Pulmonary artery endothelial cell (primary cell): ENCODE measurements at regions not wholly inside any gene's neighbourhood (a gene's known extent, or its start where the extent isn't known, plus 50 kb on each side); places are given as distances from the start of the nearest gene placed in this dataset.

Experiments used
- DNase-seq: peaks from one replicate; pipeline ENCODE4 v3.0.0-alpha.2; 2011; ENCODE audit warnings: low read depth, low spot score

DNA sequence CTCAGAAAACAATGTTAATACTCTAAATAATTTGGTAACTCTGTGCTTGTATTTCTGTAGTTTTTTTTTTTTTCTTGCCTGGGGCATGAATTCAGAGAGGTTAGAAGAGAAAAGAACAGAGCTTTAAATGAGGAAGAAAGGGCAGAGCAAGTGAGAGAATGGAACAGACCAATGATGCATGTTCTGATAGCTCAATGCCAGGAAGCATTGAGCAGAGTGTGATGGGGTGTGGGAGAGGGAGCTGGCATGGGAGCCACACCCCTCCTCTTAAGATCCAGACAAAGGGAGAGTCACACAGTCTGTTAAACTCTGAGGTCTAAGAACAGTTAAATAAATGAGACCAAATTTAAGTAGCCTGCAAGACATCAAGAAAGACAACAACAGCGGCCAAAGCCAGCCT, 538.6 kb downstream of the TUSC7 start:
- DNase-seq, result no peak

DNA sequence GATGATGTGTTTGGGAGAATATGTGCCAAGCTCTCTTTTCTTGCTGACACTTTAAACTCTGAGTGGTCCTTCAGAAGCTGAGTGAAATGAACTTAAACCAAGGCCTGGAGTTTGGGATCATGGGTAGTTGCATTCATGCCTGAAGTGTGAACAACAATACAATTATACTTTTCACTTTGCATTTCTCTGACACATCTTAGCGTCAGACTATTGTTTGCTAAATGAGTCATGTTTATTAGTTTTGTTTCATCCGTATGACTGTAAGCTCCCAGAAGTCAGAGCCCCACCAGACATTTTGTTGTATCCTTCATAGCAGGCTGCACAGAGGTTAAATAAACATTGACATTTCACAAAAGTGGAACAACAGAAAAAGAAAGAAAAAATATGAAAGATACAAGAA, 542.6 kb downstream of the TUSC7 start:
- DNase-seq, result peak; percentile 60

DNA sequence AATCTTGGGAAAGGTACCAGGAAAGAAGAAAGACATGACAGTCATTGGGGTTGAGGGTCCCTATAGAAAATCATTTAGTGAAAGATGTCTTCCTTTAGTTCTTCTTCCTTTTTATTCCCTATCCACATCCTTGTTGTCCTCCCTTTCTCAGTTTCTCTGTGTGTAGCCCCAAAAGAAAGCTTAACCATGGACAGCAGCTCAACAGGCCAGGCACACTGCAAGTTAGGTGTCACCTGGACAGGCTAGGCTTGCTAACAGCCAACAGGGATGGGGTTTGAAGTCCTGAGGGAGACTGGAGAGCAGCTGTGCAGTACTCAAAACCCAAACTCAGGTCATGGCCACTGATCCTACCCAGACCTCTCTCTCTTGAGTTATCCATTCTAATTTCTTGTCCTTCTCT, 543.1 kb downstream of the TUSC7 start:
- DNase-seq, result no peak

DNA sequence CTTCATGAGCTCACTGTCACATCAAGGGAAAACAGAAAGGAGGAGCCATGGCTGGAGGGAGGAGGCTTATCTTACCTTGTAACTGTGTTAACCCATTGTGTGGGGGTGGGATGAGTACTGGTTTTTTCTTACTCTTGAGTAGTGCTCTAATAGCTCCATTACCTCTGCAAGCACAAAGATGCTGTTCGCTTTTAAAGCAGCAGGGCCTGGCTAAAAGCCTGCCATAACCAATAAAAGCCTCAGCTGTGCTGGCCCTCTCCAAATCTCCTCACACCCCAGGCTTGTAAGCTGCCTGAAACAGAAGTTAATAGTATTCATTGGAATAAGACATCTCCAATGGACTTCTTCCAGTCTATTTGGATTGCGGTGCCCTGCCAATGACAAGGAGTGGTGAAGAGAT, 544.1 kb downstream of the TUSC7 start:
- DNase-seq, result no peak

DNA sequence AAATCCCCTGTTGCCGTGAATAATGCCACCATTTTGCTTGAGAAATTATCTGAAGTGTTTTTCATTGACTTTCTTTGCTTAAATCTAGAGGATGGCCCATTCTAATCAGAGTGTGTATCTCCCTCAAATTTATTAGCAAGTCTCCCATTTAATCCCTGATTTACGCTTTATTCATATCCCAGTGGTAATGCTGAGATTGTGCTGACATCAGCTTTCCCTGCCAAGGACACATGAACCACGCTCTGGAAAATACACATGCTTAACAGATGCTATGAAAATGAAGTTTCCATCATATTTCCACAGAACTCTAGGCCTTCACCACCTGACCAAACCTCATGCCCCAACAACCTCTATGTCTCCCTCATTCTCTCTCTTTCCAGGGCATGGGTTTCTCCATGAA, 545.4 kb downstream of the TUSC7 start:
- no peak for DNase-seq

DNA sequence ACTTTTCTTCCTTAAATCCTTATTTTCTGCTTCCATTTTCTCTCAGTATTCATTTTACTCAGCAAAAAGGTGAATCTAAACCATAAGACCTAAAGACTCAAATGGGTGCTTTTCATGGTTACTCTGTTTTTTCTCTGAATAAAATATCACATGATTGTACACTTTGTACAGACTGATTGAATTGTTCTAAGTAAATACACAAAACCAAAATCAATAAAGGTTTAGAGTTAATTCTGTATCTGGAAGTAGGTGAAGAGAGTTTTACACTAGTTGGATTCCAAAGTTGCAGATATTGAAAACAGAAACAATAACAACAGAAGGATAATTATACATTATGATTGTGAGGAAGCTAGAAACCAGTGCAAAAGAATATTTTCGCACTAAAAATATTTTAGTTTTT, 546.2 kb downstream of the TUSC7 start:
- DNase-seq, result no peak

DNA sequence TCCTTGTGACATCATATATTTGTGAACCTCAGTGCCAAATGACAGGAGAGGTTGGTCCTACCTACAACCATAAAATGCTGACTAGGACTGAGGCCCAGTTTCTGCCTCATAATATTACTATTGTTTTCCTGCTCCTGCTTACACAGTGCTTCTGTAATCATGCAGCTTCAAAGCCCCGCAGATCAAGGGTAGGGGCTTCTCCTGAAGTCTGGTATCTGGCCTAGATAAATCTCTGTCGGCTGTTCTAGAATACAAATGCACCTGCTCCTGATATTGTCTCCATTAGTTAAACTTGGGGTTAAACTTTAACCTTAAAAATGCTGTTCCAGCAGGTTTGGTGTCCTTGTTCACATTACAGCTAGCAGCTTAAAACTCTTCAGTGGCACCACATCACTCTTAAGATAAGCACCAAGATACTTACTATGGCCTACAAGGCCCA, 552.4 kb downstream of the TUSC7 start:
- DNase-seq, result no peak

DNA sequence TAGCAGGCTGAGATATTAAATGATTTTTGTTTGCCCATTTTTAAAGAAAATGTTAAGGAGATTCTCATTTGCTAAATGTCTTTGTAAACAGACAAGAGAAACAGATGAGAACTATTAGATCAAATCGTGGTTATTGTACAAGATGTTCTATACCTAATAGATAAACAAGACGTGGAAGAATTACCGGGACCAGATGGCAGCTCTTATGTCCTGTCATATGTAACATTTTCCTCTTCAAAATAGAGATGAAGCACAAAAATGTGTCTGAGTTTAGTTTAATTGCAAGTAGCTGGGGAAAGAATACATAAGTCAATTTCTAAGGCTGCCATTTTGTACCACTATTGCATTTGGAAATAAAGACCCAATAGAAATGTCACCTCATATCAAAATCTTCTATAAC, 553.7 kb downstream of the TUSC7 start:
- no peak for DNase-seq

DNA sequence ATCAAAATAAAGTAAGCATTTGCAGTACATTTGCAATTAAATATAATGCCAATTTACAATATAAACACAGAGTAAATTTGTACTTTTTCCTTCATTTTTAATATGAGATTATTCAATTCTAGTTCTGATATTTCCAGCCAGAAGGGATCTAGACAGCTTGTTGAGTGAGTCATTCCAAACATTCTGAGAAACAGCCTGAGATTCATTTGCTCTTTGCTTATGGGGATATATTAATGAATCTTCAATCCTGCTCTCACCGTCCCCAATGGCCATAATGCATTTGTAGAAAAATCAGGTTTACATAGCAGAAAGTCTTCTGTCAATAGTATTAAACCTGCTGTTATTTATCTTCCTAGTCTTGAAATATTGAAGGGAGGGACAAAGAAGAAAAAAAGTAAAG, 554.2 kb downstream of the TUSC7 start:
- no peak for DNase-seq

DNA sequence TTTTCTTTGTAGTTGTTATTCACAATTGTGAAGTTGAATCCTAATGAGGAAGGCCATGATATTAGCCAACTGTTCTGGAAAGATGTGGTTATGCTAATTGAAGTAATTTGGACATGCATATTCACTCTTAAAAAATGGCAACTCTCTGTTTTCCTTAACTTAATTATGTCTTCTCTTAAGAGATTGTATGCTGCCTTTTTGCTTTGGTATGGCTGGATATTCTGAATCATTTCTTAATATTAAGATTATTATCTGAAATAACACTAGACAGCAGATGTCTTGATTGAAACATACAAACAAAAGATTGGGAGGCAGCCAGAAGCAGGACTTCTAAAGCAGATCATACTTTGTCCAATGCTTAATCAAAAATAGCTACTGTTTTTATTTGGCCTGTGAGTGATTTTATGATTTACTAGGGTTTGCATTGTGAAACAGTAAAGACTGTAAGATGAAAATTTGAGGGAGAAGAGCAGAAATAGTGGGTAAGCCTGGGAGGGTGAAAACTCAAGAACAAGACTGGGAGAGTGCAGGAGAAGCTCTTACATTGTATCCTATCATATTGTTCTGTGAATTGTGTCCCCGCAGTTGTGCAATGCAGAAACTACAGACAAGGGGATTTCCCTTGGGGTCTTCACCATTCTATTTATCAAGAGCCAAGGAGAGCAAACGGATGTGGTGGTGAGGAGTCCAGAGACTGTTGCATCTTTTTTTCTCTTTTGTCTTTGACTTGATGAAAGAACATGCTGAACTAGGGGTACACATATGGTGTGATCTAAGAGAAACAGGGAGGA, 554.8 kb downstream of the TUSC7 start:
- no peak for DNase-seq

DNA sequence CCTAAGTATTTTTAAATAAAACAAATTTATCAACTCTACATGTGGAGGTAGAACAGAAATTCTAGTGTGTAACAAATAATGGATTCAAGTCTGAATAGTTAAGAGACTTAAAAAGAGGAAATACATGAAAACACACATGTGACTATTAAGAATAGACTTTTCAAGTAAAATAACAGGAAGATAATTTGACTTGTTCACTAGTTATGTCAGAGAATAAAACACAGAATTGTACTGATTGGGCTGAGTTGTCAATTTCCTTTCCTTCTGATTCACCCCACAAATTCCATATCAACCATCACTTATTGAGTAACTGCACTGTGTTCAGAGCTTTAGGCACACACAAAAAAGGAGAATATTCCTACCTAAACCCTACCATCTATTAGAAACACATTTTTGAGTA, 557.2 kb downstream of the TUSC7 start:
- DNase-seq, result no peak

DNA sequence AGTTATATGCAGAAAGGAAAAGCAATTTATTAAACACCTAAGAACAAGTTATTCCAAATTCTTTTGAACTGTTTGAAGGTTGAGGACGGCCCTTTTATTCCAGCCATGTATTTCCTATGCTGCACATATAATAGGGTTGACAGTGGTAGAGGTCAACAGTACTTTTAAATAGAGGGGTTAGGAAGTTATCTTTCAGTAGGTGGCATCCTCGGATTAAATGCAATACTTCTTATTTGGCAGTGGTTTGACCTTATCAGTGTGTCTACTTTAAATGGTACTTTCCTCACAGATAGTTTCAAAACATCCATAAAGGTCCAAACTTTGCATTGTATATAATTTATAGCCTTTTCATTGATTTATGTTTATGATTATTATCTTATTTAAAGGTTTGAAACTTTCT, 558.7 kb downstream of the TUSC7 start:
- no peak for DNase-seq

DNA sequence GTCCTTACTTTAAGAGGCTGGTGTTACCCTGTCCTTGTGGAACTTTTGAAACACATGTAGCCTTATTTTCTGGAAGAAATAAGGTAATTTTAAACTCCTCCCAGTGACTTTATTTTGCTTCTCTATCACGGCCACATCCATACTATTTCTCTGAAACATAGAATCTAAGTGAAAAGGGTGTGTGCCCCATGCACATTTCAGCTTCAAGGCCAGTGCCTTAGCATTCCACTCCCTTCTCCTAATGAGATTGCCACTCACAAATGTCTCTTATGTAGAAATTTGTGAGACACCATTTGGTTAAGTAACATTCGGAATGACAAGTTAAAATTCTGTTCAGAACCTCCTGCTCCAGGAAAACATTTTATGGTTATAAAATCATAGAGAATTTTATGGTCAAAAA, 562.7 kb downstream of the TUSC7 start:
- no peak for DNase-seq

DNA sequence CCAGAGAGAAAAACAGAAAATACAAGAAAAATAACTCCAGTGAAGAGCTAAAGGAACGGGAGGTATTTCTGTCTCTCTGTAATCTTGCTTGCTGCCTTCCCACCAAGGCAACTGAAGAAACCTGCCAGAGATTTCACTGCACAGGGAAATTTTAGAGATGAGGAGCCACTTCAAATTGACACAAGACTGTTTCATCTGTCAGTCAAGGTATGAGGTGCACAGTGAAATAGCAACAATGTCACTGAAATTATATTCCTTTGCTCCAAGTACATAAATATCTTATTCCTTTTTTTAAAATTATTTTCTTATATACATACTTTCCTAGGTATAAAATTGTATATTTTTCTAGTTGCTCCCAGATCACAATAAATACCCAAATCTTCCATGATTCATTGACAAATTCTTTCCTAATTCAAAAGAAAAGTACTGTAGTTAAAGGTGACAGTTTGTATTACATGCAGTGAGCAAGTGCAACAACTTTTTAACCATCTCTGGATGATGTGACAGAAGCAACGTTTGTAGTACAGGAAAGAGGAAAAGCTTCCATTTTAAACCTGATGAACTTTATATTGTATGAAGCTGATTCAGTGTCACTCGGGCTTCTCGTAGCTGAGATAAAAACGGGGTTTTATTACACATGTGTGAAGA, 563.4 kb downstream of the TUSC7 start:
- DNase-seq, result no peak

DNA sequence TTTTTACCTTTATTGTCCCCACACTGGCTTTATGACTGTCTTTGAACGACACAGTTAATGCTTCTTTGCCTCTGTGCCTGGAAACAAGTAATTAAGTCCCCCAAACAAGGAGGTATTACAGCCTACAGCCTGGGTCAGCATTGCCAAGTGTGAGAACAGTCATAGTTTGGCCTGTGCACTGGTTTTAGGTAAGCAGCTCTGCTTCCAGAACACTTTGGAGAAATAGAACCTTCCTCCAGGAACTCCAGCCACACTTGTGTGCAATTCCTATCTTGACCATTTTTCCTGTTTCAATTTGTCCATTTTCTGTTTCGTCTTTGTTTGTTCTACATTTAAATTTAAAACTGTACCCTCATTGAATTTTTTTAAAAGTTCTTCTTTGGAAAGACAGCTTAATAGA, 568.2 kb downstream of the TUSC7 start:
- DNase-seq, result no peak

DNA sequence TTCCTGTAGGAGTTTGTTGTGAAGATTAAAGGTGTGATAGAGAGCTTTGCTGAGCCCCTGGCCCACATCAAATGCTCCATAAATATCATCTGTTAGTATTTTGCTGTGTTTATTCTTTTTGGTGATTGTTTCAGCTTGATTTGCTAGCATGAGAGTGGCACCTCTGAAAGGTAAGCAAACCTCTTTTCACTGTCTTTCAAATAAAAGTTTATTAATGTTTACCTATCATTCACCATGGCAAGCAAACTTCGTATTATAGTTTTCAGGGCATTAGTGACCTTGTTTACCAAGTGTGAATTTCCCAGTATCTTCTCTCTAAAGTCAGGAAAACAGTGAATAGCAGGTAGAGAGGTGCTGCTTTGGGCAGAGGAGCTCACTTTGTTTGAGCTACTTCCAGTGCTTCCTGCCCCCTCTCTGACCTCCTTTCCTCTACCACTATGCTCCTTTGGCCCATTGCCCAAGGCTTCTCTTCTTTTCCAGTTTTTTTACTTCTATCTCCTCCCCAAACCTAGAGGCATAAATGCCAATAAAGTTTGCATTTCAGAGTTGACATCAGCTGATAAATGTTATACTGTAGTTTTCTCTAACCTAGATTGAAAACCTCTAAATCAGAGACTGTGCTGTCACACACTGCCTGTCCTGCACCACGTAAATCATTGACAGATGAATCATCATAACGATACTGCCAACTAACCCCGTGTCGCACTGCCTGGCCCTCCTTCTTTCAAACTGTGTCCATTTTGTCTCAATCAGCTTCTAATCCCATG, 569.0 kb downstream of the TUSC7 start:
- peak; percentile 4 for DNase-seq

DNA sequence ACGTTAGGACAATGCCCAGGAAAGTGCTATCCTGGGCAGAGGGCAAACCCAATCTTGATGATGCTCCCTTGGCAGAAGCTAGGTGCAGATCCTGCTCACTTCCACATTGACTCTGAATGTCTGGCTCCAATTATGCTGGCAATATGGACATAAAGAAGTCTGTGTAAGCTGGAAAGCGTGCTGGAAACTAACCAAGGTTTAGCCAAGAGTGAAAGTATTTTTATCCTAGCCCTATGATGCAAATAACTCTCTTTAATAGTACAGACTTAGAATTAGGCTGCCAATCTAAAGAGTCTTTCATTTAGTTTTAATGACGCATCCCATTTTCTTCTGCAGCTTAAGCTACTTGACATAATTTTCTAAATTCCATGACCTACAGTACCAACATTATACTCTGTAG, 571.8 kb downstream of the TUSC7 start:
- no peak for DNase-seq

DNA sequence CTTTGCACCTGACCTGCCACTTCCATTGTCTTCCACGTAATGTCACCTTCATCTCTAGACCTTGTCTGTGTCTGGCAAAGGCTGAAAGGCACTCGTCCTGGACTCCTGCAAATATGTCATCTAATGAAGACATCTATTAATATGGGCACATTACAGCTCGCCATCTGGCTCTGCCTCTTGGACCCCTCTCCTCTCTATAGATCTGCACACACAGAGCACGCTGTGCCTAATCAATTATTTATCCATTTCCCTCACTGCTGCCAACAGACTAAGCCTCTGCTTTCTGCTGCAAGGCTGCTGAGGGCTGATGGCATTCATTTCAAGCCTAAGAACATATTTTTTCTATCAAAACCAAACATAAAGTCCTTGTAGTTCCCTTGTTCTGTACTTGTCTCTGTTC, 573.0 kb downstream of the TUSC7 start:
- DNase-seq, result no peak

DNA sequence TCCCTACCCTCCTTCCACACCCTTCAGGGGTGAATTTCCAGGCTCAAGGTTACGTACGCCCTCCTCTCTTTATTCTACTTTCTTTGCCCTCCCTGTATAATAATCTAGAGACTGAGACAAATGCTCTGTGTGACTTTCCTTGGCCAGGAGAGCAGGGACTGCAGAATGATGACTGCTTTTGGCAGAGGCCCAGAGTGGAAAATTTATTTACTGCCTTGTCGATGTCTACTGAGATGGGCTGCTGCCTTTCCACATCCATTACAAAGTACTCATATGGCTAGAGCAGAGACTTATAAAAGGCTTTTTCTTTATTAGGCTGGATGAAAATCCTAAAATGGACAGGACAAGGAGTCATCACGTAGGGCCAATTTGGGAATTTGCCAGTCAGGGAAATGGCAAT, 576.2 kb downstream of the TUSC7 start:
- DNase-seq, result no peak

DNA sequence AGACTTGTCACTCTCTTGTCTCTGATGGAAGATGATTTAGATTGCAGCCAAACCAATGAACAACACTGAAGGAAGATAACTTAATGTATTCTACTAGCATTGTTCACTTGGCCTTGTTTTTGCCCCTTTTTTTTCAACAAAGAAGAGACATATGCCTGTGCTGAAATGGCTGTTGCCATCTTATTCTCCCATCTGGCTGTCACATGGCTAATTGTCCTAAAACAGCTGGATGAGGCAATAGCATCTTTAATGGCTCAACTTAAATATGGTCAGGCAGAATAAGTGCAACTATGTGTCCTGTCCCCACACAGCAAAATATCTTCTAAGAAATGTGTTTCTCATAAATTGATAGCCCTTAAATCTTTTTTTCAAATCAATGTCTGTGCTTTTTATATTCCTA, 576.9 kb downstream of the TUSC7 start:
- DNase-seq, result no peak

DNA sequence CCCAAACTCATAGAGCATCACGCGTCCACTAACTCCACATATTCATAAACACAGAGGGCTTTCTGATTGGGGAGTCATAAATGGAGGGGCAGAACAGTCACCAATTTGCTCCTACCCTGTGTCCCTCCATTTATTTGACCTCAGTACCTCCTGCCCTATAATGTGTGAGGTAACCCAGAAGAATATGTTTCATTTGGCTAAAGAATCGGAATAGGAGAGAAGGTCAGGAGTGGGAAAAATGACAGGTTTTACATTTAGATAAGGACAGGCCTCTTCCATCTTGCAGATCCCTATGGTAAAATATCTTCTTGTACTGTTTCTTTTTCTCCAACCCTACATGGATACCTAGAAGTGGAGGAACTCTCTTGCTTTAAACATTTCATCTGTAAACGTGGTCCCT, 578.0 kb downstream of the TUSC7 start:
- DNase-seq, result no peak

DNA sequence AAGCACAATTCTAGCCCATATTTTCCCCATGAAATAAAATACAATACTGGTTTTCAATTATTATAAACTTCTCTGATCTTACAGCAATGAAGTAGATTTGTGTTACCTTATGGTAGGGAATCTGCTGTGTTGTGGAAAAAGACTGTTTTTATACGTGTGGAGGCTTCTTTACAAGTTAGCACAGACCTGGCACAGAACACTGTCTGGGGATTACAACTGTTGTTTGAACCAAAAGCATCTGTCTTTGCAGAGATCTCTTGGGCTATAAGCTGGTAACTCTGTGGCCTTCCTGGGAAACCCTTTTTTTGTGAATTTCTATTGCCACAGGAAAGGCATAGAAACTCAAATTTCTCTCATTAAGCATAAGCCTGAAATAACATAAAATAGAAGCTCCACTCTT, 581.9 kb downstream of the TUSC7 start:
- DNase-seq, result no peak

DNA sequence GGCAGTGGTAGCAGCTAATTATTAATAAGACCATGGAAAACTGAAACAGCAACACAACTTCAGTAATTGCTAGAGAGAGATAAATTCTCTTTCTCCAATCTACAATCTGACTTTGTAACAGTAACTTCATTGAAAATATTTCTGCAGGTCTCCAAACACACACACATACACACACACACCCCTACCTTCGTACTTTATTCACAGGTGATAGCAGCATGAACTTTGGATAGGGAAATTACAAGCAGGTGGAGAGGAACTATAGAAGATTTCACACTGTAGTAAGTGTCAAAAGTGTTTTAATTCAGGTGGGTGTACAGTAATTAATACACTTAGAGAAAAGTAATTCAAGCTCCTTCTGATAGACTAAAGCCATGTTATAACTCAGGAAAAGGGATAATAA, 587.5 kb downstream of the TUSC7 start:
- no peak for DNase-seq
